ENCODE measurements at regions not wholly inside any gene's neighbourhood (a gene's known extent, or its start where the extent isn't known, plus 50 kb on each side); places are given as distances from the start of the nearest gene placed in this dataset.

DNA sequence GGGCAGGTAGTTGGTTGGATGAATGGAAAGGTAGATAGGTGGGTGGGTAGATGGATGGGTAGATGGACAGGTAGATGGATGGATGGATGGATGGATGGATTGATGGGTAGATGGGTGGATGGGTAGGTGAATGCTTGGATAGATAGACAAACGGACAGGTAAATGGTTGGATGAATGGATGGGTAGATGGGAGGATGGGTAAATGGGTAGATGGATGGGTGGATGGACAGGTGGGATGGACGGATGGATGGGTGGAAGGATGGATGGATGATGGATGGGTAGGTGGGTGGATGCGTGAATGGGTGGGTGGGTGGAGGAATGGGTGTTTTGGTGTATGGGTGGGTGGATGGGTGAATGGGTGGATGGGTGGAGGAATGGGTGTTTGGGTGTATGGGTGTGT, 50.1 kb upstream of the ASAP2 start:
- H3K9ac ChIP-seq (ENCODE audit: low read depth in 1 of 2, low read length in 2 of 2): no peak overlapping the region
- H3K4me3 ChIP-seq (ENCODE audit: low read length in 2 of 2): no peak overlapping the region
- no peaks in the 10 kb centered on the region for H3K27me3 ChIP-seq (ENCODE audit: control insufficient read depth in 2 of 2, insufficient read depth in 2 of 2, low read length in 2 of 2)
- no peaks in the 10 kb centered on the region for H3K36me3 ChIP-seq (ENCODE audit: control insufficient read depth in 2 of 2, insufficient read depth in 2 of 2, low read length in 2 of 2)
- no peaks in the 10 kb centered on the region for H3K9me3 ChIP-seq (ENCODE audit: control insufficient read depth in 2 of 2, low read length in 2 of 2)
- no peaks in the 10 kb centered on the region for H3K4me1 ChIP-seq (ENCODE audit: control insufficient read depth in 2 of 2, insufficient read depth in 2 of 2, low read length in 2 of 2)
- no peak overlapping the region for H3K27ac ChIP-seq (ENCODE audit: low read depth in 2 of 2, low read length in 2 of 2)

DNA sequence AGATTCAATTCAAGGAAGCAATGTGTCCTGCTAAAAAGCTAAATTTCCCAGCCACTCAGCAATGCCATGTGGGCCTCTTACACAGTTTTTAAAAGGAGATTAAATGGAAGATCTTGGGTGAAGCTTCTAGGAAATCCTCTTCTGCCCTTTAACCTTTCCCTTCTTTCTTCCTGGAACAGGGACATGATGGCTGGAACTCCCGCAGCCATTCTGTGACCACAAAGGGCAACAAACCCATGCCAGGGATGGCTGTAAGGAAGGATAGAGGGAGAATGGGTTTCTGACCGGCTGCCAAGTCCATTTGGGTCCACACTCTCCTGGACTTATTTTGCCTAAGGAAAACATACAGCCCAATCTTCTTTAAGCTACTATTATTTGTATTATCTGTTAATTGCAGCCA, 52.6 kb upstream of the ASAP2 start:
- Histone ChIP-seq H3K27ac (ENCODE audit: low read depth in 2 of 2, low read length in 2 of 2) (no peak overlapping the region), H3K4me3 (ENCODE audit: low read length in 2 of 2) (no peak overlapping the region), H3K36me3 (ENCODE audit: control insufficient read depth in 2 of 2, insufficient read depth in 2 of 2, low read length in 2 of 2) (no peaks in the 10 kb centered on the region), H3K9me3 (ENCODE audit: control insufficient read depth in 2 of 2, low read length in 2 of 2) (no peaks in the 10 kb centered on the region), H3K9ac (ENCODE audit: low read depth in 1 of 2, low read length in 2 of 2) (no peak overlapping the region), H3K27me3 (ENCODE audit: control insufficient read depth in 2 of 2, insufficient read depth in 2 of 2, low read length in 2 of 2) (no peaks in the 10 kb centered on the region), H3K4me1 (ENCODE audit: control insufficient read depth in 2 of 2, insufficient read depth in 2 of 2, low read length in 2 of 2) (no peaks in the 10 kb centered on the region)

DNA sequence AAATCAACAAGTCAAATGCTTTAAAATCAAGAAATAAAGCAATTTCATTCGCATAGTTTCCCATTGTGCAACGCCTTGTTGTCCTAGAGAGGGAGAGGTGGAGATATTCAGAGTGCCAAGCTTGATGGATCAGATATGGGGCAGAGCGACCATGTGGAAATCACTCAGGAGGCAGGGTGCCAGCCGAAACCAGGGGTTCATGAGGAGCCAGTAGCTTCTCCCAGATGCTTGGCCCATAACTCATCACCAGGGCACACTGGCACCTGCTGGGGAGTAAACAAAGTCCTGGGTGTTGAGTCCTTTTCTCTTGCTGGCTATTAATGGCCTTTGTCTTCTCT, 53.0 kb upstream of the ASAP2 start:
- H3K4me1 ChIP-seq (ENCODE audit: control insufficient read depth in 2 of 2, insufficient read depth in 2 of 2, low read length in 2 of 2): no peaks in the 10 kb centered on the region
- H3K4me3 ChIP-seq (ENCODE audit: low read length in 2 of 2): no peak overlapping the region
- H3K27ac ChIP-seq (ENCODE audit: low read depth in 2 of 2, low read length in 2 of 2): no peak overlapping the region
- H3K36me3 ChIP-seq (ENCODE audit: control insufficient read depth in 2 of 2, insufficient read depth in 2 of 2, low read length in 2 of 2): no peaks in the 10 kb centered on the region
- no peak overlapping the region for H3K9ac ChIP-seq (ENCODE audit: low read depth in 1 of 2, low read length in 2 of 2)
- H3K27me3 ChIP-seq (ENCODE audit: control insufficient read depth in 2 of 2, insufficient read depth in 2 of 2, low read length in 2 of 2): no peaks in the 10 kb centered on the region
- no peaks in the 10 kb centered on the region for H3K9me3 ChIP-seq (ENCODE audit: control insufficient read depth in 2 of 2, low read length in 2 of 2)

DNA sequence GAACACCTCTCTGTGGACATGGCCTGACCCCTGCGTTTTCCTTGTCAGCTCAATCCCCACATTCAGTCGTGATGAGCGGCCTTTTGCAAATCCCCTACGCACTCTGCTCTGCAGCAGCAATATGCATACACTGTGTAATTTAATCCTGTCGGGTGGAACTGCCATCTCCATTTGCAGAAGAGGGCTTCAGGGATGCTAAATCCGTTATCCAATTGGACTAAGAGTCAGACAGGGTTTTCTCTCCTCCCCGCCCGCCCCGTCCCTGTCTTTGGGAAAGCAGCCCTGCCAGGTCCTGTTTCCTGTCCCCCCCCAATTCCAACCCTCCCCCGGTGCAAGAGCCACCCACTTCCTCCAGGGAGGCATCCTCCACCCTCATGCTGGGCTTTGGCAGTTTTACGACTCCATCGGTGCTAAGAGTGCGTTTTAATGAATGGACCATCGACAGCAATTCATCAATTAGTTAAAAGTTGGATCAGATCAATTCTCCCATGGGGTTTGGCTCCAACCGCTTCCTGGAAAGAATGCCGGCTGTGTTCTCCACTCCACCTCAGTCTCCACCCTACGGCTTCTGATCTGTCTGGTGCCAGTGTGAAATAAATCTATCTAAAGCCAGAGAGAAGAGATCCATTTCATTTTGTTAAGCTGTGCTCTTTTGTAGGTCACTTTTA, 53.5 kb upstream of the ASAP2 start:
- Histone ChIP-seq H3K9me3 (ENCODE audit: control insufficient read depth in 2 of 2, low read length in 2 of 2) (no peaks in the 10 kb centered on the region), H3K9ac (ENCODE audit: low read depth in 1 of 2, low read length in 2 of 2) (no peak overlapping the region), H3K27ac (ENCODE audit: low read depth in 2 of 2, low read length in 2 of 2) (no peak overlapping the region), H3K4me3 (ENCODE audit: low read length in 2 of 2) (no peak overlapping the region), H3K4me1 (ENCODE audit: control insufficient read depth in 2 of 2, insufficient read depth in 2 of 2, low read length in 2 of 2) (no peaks in the 10 kb centered on the region), H3K27me3 (ENCODE audit: control insufficient read depth in 2 of 2, insufficient read depth in 2 of 2, low read length in 2 of 2) (no peaks in the 10 kb centered on the region), H3K36me3 (ENCODE audit: control insufficient read depth in 2 of 2, insufficient read depth in 2 of 2, low read length in 2 of 2) (no peaks in the 10 kb centered on the region)

DNA sequence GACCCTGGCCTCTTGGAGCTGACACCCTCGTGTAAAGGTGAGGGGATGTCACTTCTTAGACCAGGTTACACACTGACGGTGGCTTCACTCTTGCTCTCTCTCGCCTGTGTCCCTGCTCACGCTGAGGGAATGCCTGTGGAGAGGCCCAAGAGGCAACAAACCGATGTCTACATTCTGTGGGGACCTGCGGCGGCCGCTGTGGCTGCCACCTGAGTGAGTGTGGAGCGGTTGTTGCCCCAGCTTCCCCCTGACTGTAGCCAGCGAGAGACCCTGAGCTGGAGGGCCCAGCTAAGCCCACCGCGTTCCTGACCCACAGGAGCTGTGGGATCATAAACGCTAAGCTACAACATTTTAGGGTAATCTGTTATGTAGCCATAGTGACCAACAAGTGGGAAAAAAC, 55.7 kb upstream of the ASAP2 start:
- Histone ChIP-seq H3K4me3 (ENCODE audit: low read length in 2 of 2) (no peak overlapping the region), H3K27ac (ENCODE audit: low read depth in 2 of 2, low read length in 2 of 2) (no peak overlapping the region), H3K36me3 (ENCODE audit: control insufficient read depth in 2 of 2, insufficient read depth in 2 of 2, low read length in 2 of 2) (no peaks in the 10 kb centered on the region), H3K9me3 (ENCODE audit: control insufficient read depth in 2 of 2, low read length in 2 of 2) (no peaks in the 10 kb centered on the region), H3K9ac (ENCODE audit: low read depth in 1 of 2, low read length in 2 of 2) (no peak overlapping the region), H3K27me3 (ENCODE audit: control insufficient read depth in 2 of 2, insufficient read depth in 2 of 2, low read length in 2 of 2) (no peaks in the 10 kb centered on the region), H3K4me1 (ENCODE audit: control insufficient read depth in 2 of 2, insufficient read depth in 2 of 2, low read length in 2 of 2) (no peaks in the 10 kb centered on the region)

DNA sequence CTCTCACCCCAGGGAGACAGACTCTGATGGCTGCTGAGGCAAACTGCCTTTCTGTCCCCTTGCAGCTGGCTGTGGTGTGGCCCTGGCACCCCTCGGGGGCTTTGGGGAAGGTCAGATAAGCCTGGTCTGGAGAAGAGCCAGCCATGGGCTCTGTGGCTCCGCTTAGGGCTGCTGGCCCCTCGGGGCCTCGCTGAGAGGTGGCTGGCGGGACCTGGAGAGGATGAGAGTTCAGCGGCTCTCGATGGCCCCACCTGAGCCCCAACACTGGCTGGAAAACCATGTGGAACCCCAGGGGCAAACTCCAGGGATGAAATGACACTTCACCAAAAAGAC, 56.1 kb upstream of the ASAP2 start:
- Histone ChIP-seq H3K9ac (ENCODE audit: low read depth in 1 of 2, low read length in 2 of 2) (no peak overlapping the region), H3K27ac (ENCODE audit: low read depth in 2 of 2, low read length in 2 of 2) (no peak overlapping the region), H3K4me3 (ENCODE audit: low read length in 2 of 2) (no peak overlapping the region), H3K9me3 (ENCODE audit: control insufficient read depth in 2 of 2, low read length in 2 of 2) (no peaks in the 10 kb centered on the region), H3K36me3 (ENCODE audit: control insufficient read depth in 2 of 2, insufficient read depth in 2 of 2, low read length in 2 of 2) (no peaks in the 10 kb centered on the region), H3K27me3 (ENCODE audit: control insufficient read depth in 2 of 2, insufficient read depth in 2 of 2, low read length in 2 of 2) (no peaks in the 10 kb centered on the region), H3K4me1 (ENCODE audit: control insufficient read depth in 2 of 2, insufficient read depth in 2 of 2, low read length in 2 of 2) (no peaks in the 10 kb centered on the region)

DNA sequence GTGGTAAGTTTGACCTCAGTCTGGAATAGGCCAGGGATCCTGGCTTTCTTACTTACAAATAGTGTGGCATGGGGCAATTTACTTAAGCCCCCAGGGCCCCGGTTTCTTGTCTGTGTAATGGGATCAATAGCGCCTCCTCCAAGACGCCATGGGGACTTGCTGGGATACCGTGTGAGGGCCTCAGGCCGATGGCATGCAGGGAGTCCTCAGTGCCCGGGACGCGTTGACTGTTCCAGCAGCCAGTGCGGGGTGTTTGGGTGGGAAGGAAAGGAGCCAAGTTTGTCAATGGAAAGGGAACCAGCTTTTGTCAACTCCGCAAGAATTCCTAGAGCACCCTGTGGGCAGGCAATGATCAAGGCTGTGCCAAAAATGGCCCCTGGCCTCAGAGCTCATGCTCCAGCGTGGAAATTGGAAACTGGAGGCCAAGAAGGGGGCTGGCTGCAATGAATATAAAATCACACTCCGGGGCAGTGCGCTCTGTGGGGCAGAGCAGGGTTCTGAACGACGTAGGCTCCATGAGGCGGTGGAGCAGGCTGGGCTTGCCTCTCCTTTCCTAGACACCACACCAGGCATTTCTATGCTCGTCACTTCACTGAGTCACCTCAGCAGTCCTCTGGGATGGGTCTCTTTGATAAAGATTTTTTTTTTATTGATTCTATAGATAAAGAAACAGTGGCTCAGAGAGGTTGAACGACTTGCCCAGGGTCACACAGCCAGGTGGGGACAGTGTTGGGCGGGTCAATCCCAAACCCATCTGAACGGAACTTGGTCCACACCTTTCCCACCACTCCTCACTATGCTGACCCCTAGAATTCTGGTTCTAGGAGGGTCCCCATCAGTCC, 56.7 kb upstream of the ASAP2 start:
- H3K36me3 ChIP-seq (ENCODE audit: control insufficient read depth in 2 of 2, insufficient read depth in 2 of 2, low read length in 2 of 2): no peaks in the 10 kb centered on the region
- H3K27ac ChIP-seq (ENCODE audit: low read depth in 2 of 2, low read length in 2 of 2): no peak overlapping the region
- H3K4me1 ChIP-seq (ENCODE audit: control insufficient read depth in 2 of 2, insufficient read depth in 2 of 2, low read length in 2 of 2): no peaks in the 10 kb centered on the region
- H3K9ac ChIP-seq (ENCODE audit: low read depth in 1 of 2, low read length in 2 of 2): no peak overlapping the region
- H3K4me3 ChIP-seq (ENCODE audit: low read length in 2 of 2): no peak overlapping the region
- H3K9me3 ChIP-seq (ENCODE audit: control insufficient read depth in 2 of 2, low read length in 2 of 2): no peaks in the 10 kb centered on the region
- no peaks in the 10 kb centered on the region for H3K27me3 ChIP-seq (ENCODE audit: control insufficient read depth in 2 of 2, insufficient read depth in 2 of 2, low read length in 2 of 2)

DNA sequence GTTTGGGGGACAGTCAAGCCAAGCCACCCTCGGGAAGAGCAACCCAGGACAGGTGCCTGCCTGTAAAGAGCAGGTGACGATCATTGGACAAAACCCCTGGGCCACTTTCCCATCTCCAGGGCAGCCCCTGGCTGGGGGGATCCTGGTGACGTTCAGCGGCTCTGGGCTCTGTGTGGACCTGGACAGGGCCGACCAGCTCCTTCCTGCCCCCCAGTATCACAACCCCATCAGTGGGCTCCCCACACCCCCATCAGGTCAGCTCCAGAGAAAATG, 57.3 kb upstream of the ASAP2 start:
- H3K36me3 ChIP-seq (ENCODE audit: control insufficient read depth in 2 of 2, insufficient read depth in 2 of 2, low read length in 2 of 2): no peaks in the 10 kb centered on the region
- no peak overlapping the region for H3K4me3 ChIP-seq (ENCODE audit: low read length in 2 of 2)
- no peaks in the 10 kb centered on the region for H3K27me3 ChIP-seq (ENCODE audit: control insufficient read depth in 2 of 2, insufficient read depth in 2 of 2, low read length in 2 of 2)
- H3K9me3 ChIP-seq (ENCODE audit: control insufficient read depth in 2 of 2, low read length in 2 of 2): no peaks in the 10 kb centered on the region
- H3K4me1 ChIP-seq (ENCODE audit: control insufficient read depth in 2 of 2, insufficient read depth in 2 of 2, low read length in 2 of 2): no peaks in the 10 kb centered on the region
- no peak overlapping the region for H3K9ac ChIP-seq (ENCODE audit: low read depth in 1 of 2, low read length in 2 of 2)
- H3K27ac ChIP-seq (ENCODE audit: low read depth in 2 of 2, low read length in 2 of 2): no peak overlapping the region

DNA sequence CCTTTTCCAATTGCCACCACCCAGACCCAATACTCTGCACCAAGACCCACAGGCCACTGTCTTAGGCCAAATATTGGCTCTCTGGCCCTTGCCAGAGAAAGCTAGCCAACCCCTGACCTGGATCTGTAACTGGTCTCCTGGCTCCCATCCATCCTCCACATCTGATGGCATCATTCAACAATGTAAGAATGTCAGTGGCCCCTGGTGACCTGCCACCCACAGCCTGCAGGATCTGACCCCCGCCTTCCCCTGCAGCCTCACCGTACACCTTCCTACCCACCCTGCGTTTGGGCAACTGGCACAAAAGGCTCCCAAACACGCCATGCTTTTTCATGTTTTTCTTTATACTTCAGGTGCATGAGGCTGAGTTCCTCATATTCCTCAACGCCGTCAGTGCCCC, 60.0 kb upstream of the ASAP2 start:
- Histone ChIP-seq H3K27ac (ENCODE audit: low read depth in 2 of 2, low read length in 2 of 2) (no peak overlapping the region), H3K9me3 (ENCODE audit: control insufficient read depth in 2 of 2, low read length in 2 of 2) (no peaks in the 10 kb centered on the region), H3K4me1 (ENCODE audit: control insufficient read depth in 2 of 2, insufficient read depth in 2 of 2, low read length in 2 of 2) (peaks cover 9 to 10% of the 10 kb centered on the region in 2 donors), H3K9ac (ENCODE audit: low read depth in 1 of 2, low read length in 2 of 2) (no peak overlapping the region), H3K36me3 (ENCODE audit: control insufficient read depth in 2 of 2, insufficient read depth in 2 of 2, low read length in 2 of 2) (no peaks in the 10 kb centered on the region), H3K4me3 (ENCODE audit: low read length in 2 of 2) (no peak overlapping the region), H3K27me3 (ENCODE audit: control insufficient read depth in 2 of 2, insufficient read depth in 2 of 2, low read length in 2 of 2) (no peaks in the 10 kb centered on the region)

DNA sequence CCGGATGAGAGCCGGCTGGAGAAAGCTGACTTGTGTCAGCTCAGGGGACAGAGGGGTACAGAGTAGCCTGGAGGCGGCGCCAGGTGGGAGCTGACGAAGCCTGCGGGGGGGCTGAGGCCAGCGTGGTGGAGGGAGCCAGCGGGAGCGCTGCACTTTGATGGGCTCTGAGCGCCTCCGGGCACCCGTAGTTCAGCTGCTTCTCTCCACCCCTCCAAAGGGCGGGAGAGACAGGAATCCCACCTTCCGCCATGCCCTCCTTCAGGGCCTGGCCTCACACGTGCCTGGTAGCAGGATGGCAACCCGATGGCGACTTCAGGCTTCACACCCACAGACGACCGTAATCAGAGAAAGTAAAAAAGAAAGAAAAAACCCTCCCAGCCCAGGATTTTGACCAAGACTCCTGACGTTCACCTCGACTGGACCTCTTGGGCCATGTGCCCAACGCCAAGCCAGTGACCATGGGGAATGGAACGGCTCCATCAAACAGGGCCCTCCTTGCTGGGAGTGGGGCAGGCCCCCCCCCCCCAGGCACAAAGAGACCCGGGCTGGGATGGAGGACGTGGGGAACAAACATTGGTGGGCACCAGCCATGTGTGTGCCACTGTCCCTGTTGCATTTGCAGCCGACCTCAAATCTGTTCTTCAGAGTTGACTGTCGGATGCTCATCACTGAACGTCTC, 60.7 kb upstream of the ASAP2 start:
- H3K36me3 ChIP-seq (ENCODE audit: control insufficient read depth in 2 of 2, insufficient read depth in 2 of 2, low read length in 2 of 2): no peaks in the 10 kb centered on the region
- no peak overlapping the region for H3K9ac ChIP-seq (ENCODE audit: low read depth in 1 of 2, low read length in 2 of 2)
- H3K4me1 ChIP-seq (ENCODE audit: control insufficient read depth in 2 of 2, insufficient read depth in 2 of 2, low read length in 2 of 2): peaks cover 9 to 10% of the 10 kb centered on the region in 2 donors
- H3K9me3 ChIP-seq (ENCODE audit: control insufficient read depth in 2 of 2, low read length in 2 of 2): no peaks in the 10 kb centered on the region
- no peak overlapping the region for H3K4me3 ChIP-seq (ENCODE audit: low read length in 2 of 2)
- H3K27ac ChIP-seq (ENCODE audit: low read depth in 2 of 2, low read length in 2 of 2): no peak overlapping the region
- no peaks in the 10 kb centered on the region for H3K27me3 ChIP-seq (ENCODE audit: control insufficient read depth in 2 of 2, insufficient read depth in 2 of 2, low read length in 2 of 2)

Measured in mucosa of rectum (tissue), 2 donors.